SU-DHL-6 (cell line): ENCODE measurements at regions not wholly inside any gene's neighbourhood (a gene's known extent, or its start where the extent isn't known, plus 50 kb on each side); places are given as distances from the start of the nearest gene placed in this dataset.

Experiments
- H2AFZ ChIP-seq: fragments of 200-600 bp; sonication (generic); 2 replicates; pipeline ENCODE4 v1.6.1; 2014; ENCODE audit warnings: low read depth, mild to moderate bottlenecking, moderate library complexity, mixed read lengths, antibody characterized with exemption, low read length; ENCODE audit not compliant: severe bottlenecking
- H3F3A ChIP-seq: fragments of 200-600 bp; shearing (Covaris generic); 2 replicates; pipeline ENCODE4 v1.6.0; 2016; ENCODE audit warnings: antibody characterized with exemption, mild to moderate bottlenecking; ENCODE audit not compliant: insufficient read depth
- H3K27ac ChIP-seq: fragments of 200-600 bp; sonication (generic); 2 replicates; pipeline ENCODE4 v1.5.1; 2016; ENCODE audit warnings: low read depth, mild to moderate bottlenecking, low read length, moderate library complexity, mixed read lengths
- H3K27me3 ChIP-seq: fragments of 200-600 bp; sonication (generic), shearing (Covaris generic); 2 replicates; pipeline ENCODE4 v1.6.0; 2014; ENCODE audit warnings: mild to moderate bottlenecking, low read length
- H3K36me3 ChIP-seq: fragments of 200-600 bp; sonication (generic); 2 replicates; pipeline ENCODE4 v1.6.1; 2014; ENCODE audit warnings: mild to moderate bottlenecking, low read length, mixed read lengths
- H3K4me2 ChIP-seq: fragments of 300-600, 200-600 bp; shearing (Covaris generic), sonication (generic); 2 replicates; pipeline ENCODE4 v1.6.0; 2014; ENCODE audit warnings: low read length, low read depth, mild to moderate bottlenecking; ENCODE audit not compliant: poor library complexity, severe bottlenecking
- H3K4me3 ChIP-seq: fragments of 200-600 bp; sonication (generic); 2 replicates; pipeline ENCODE4 v1.5.1; 2014; ENCODE audit warnings: antibody characterized with exemption, low read length, mild to moderate bottlenecking, mixed read lengths; ENCODE audit not compliant: insufficient read depth, poor library complexity, severe bottlenecking
- H3K79me2 ChIP-seq: fragments of 200-600 bp; sonication (generic); 2 replicates; pipeline ENCODE4 v1.6.1; 2014; ENCODE audit warnings: mild to moderate bottlenecking, low read length, moderate library complexity; ENCODE audit not compliant: insufficient read depth
- H3K9ac ChIP-seq: fragments of 200-600 bp; sonication (generic); 2 replicates; pipeline ENCODE4 v1.7.0; 2014; ENCODE audit warnings: mild to moderate bottlenecking, low read length
- H3K9me2 ChIP-seq: fragments of 200-600 bp; sonication (generic); replicated peaks from 2 replicates; pipeline ENCODE4 v1.6.1; 2014; ENCODE audit warnings: low read length; ENCODE audit not compliant: insufficient read depth
- H3K9me3 ChIP-seq: fragments of 200-600 bp; sonication (generic); 2 replicates; pipeline ENCODE4 v1.6.1; 2014; ENCODE audit warnings: low read length, mixed read lengths; ENCODE audit not compliant: insufficient read depth
- H4K20me1 ChIP-seq: fragments of 200-600 bp; sonication (generic); 2 replicates; pipeline ENCODE4 v1.6.1; 2014; ENCODE audit warnings: low read depth, mild to moderate bottlenecking, antibody characterized with exemption, low read length, moderate library complexity, mixed read lengths
- CTCF ChIP-seq: fragments of 200-600 bp; sonication (generic); IDR thresholded peaks from one replicate; pipeline ENCODE4 v1.5.1; 2017; ENCODE audit warnings: antibody characterized with exemption, mild to moderate bottlenecking, low read length, moderate library complexity; ENCODE audit not compliant: insufficient read depth, poor library complexity, severe bottlenecking
- EZH2phosphoT487 ChIP-seq: fragments of 200-600 bp; sonication (generic), shearing (Covaris generic); conservative IDR thresholded peaks from 2 replicates; pipeline ENCODE4 v1.6.1; 2018; ENCODE audit warnings: mild to moderate bottlenecking, antibody characterized with exemption, low read length, moderate library complexity, mixed read lengths

GRCh38 chr2:8315531-8316165 lies 366.2 kb upstream of the ID2 start:
- Histone ChIP-seq H3K27me3 (no peaks in the 10 kb centered on the region), H3K27ac (no peak overlapping the region), H3K79me2 (no peaks in the 10 kb centered on the region), H3K9ac (no peak overlapping the region), H3K9me2 (no peaks in the 10 kb centered on the region), H3F3A (no peaks in the 10 kb centered on the region), H3K36me3 (no peaks in the 10 kb centered on the region), H3K4me2 (no peak overlapping the region), H3K4me3 (no peak overlapping the region), H3K9me3 (no peaks in the 10 kb centered on the region), H4K20me1 (no peaks in the 10 kb centered on the region), H2AFZ (no peak overlapping the region)
- TF ChIP-seq CTCF (no peak), EZH2phosphoT487 (no peak)

GRCh38 chr2:8316356-8316755 lies 365.5 kb upstream of the ID2 start:
- H3F3A ChIP-seq: no peaks in the 10 kb centered on the region
- no peak overlapping the region for H2AFZ ChIP-seq
- TF ChIP-seq CTCF: no peak
- TF ChIP-seq EZH2phosphoT487: no peak
- no peaks in the 10 kb centered on the region for H3K36me3 ChIP-seq
- H3K27ac ChIP-seq: no peak overlapping the region
- no peaks in the 10 kb centered on the region for H3K79me2 ChIP-seq
- H3K4me3 ChIP-seq: no peak overlapping the region
- H3K27me3 ChIP-seq: no peaks in the 10 kb centered on the region
- H3K9me3 ChIP-seq: no peaks in the 10 kb centered on the region
- H3K9ac ChIP-seq: no peak overlapping the region
- no peaks in the 10 kb centered on the region for H3K9me2 ChIP-seq
- H4K20me1 ChIP-seq: no peaks in the 10 kb centered on the region
- H3K4me2 ChIP-seq: no peak overlapping the region

- H4K20me1 ChIP-seq: no peaks in the 10 kb centered on the region
- no peak overlapping the region for H2AFZ ChIP-seq
- TF ChIP-seq CTCF (no peak), EZH2phosphoT487 (no peak)
- H3K4me2 ChIP-seq: no peak overlapping the region
- H3K27ac ChIP-seq: no peak overlapping the region
- H3K79me2 ChIP-seq: no peaks in the 10 kb centered on the region
- H3K9ac ChIP-seq: no peak overlapping the region
- no peaks in the 10 kb centered on the region for H3K9me3 ChIP-seq
- no peaks in the 10 kb centered on the region for H3K27me3 ChIP-seq
- H3F3A ChIP-seq: no peaks in the 10 kb centered on the region
- no peaks in the 10 kb centered on the region for H3K36me3 ChIP-seq
- no peaks in the 10 kb centered on the region for H3K9me2 ChIP-seq
- no peak overlapping the region for H3K4me3 ChIP-seq
These were observed 364.4 kb upstream of the ID2 start for GRCh38 chr2:8317418-8317817.
